H1 (cell line): ENCODE measurements at regions not wholly inside any gene's neighbourhood (a gene's known extent, or its start where the extent isn't known, plus 50 kb on each side); places are given as distances from the start of the nearest gene placed in this dataset.

ENCODE experiments used
- CTCF ChIA-PET: fragments of 300-600 bp; sonication (Branson Sonifier 250); formaldehyde crosslinking; loops from one replicate; lab custom pipeline; 2021; ENCODE audit not compliant: partially characterized antibody; lab: Charles Lee
- POLR2A ChIA-PET: fragments of 300-600 bp; sonication (Branson Sonifier 250); formaldehyde crosslinking; loops from one replicate; lab custom pipeline; 2021; ENCODE audit warnings: inconsistent platforms; ENCODE audit not compliant: partially characterized antibody; lab: Charles Lee
- DNase-seq, 2 experiments: peaks; one replicate each; pipeline versions ENCODE4 v3.0.0 to v3.0.0-alpha.2; 2010 to 2022; ENCODE audit warnings: low spot score in 2 of 2, low read depth in 1 of 2, mixed read lengths in 1 of 2
- FAIRE-seq: peaks from 2 replicates; lab custom pipeline; 2011; peaks lifted over from hg19 to GRCh38; lab: Jason Lieb, UNC
- H2AFZ ChIP-seq: 2 replicates; pipeline ENCODE4 v1.8.1; 2012; ENCODE audit warnings: low read length, inconsistent platforms
- H2AK5ac ChIP-seq: 2 replicates; pipeline ENCODE4 v1.6.1; 2013; ENCODE audit warnings: low read depth, low read length
- H2BK120ac ChIP-seq: replicated peaks from 2 replicates; pipeline ENCODE3; 2013; ENCODE audit warnings: low read depth, low read length, inconsistent platforms
- H2BK12ac ChIP-seq: 2 replicates; pipeline ENCODE4 v1.6.1; 2013; ENCODE audit warnings: low read depth, low read length
- H2BK15ac ChIP-seq: 2 replicates; pipeline ENCODE4 v1.6.1; 2013; ENCODE audit warnings: low read length
- H2BK20ac ChIP-seq: 2 replicates; pipeline ENCODE4 v1.6.1; 2013; ENCODE audit warnings: low read length
- H2BK5ac ChIP-seq: 2 replicates; pipeline ENCODE4 v1.6.1; 2013; ENCODE audit warnings: low read depth, low read length
- H3K14ac ChIP-seq: 2 replicates; pipeline ENCODE4 v1.6.1; 2013; ENCODE audit warnings: inconsistent platforms; ENCODE audit not compliant: insufficient read length
- H3K18ac ChIP-seq: 2 replicates; pipeline ENCODE4 v1.6.1; 2013; ENCODE audit warnings: low read length; ENCODE audit errors: extremely low read depth
- H3K23ac ChIP-seq: 2 replicates; pipeline ENCODE4 v1.6.1; 2013; ENCODE audit warnings: inconsistent platforms; ENCODE audit not compliant: insufficient read length
- H3K23me2 ChIP-seq: 2 replicates; pipeline ENCODE4 v1.6.1; 2013; ENCODE audit warnings: low read depth, low read length
- H3K27ac ChIP-seq: 2 replicates; pipeline ENCODE4 v1.6.1; 2011; ENCODE audit warnings: low read depth, low read length, inconsistent platforms
- H3K27me3 ChIP-seq, 4 experiments: replicated peaks in 1 of 4; 1 replicate in 1 of 4; 2 replicates in 3 of 4; pipeline versions ENCODE4 v1.6.1 to v1.8.1; 2011 to 2013; ENCODE audit warnings: low read length in 3 of 4, mild to moderate bottlenecking in 3 of 4, inconsistent platforms in 2 of 4, mixed read lengths in 2 of 4, moderate library complexity in 1 of 4; ENCODE audit not compliant: control insufficient read depth in 3 of 4, insufficient read depth in 3 of 4; ENCODE audit errors: extremely low read depth in 1 of 4
- H3K36me3 ChIP-seq, 4 experiments: 2 replicates each; pipeline versions ENCODE4 v1.6.1 to v1.8.1; 2011 to 2013; ENCODE audit warnings: mild to moderate bottlenecking in 4 of 4, low read length in 3 of 4, moderate library complexity in 2 of 4, control low read depth in 1 of 4, inconsistent platforms in 1 of 4; ENCODE audit not compliant: insufficient read depth in 4 of 4, control insufficient read depth in 2 of 4
- H3K4ac ChIP-seq: replicated peaks from 2 replicates; pipeline ENCODE3; 2013; ENCODE audit warnings: low read length, low read depth, mixed read lengths, inconsistent platforms; ENCODE audit not compliant: insufficient read length
- H3K4me1 ChIP-seq, 4 experiments: replicated peaks in 1 of 4; 1 replicate in 1 of 4; 2 replicates in 3 of 4; pipeline versions ENCODE4 v1.6.1 to v1.8.1; 2011 to 2013; ENCODE audit warnings: low read length in 3 of 4, inconsistent platforms in 2 of 4, mixed read lengths in 1 of 4; ENCODE audit not compliant: insufficient read depth in 4 of 4, control insufficient read depth in 3 of 4
- H3K4me2 ChIP-seq, 2 experiments: 2 replicates each; pipeline versions ENCODE4 v1.6.1 to v1.8.1; 2011 to 2013; ENCODE audit warnings: low read depth in 2 of 2, low read length in 2 of 2, control low read depth in 1 of 2, inconsistent platforms in 1 of 2, mild to moderate bottlenecking in 1 of 2; ENCODE audit not compliant: insufficient read depth in 1 of 2
- H3K4me3 ChIP-seq, 4 experiments: fragments of 200-600, 300-600 bp in 1 of 4; sonication (generic), shearing (Covaris generic), sonication (Bioruptor Twin) in 1 of 4; 2 replicates each; pipeline versions ENCODE4 v1.5.1 to v1.8.1; 2011 to 2016; ENCODE audit warnings: low read length in 4 of 4, low read depth in 3 of 4, control low read depth in 2 of 4, inconsistent platforms in 2 of 4, mild to moderate bottlenecking in 2 of 4, mixed read lengths in 1 of 4, moderate library complexity in 1 of 4; ENCODE audit not compliant: insufficient read depth in 2 of 4; ENCODE audit errors: extremely low read depth in 1 of 4
- H3K56ac ChIP-seq: replicated peaks from 2 replicates; pipeline ENCODE3; 2013; ENCODE audit warnings: low read depth, mild to moderate bottlenecking, mixed read lengths, low read length, inconsistent platforms; ENCODE audit not compliant: insufficient read length
- H3K79me1 ChIP-seq: 2 replicates; pipeline ENCODE4 v1.6.1; 2013; ENCODE audit warnings: low read depth, low read length, control low read depth
- H3K79me2 ChIP-seq, 2 experiments: 2 replicates each; pipeline versions ENCODE4 v1.6.1 to v1.8.1; 2012 to 2013; ENCODE audit warnings: low read length in 2 of 2, mild to moderate bottlenecking in 2 of 2, inconsistent platforms in 1 of 2; ENCODE audit not compliant: insufficient read depth in 2 of 2, control insufficient read depth in 1 of 2
- H3K9ac ChIP-seq, 4 experiments: replicated peaks in 1 of 4; 1 replicate in 1 of 4; 2 replicates in 3 of 4; pipeline versions ENCODE4 v1.6.1 to v1.8.1; 2011 to 2013; ENCODE audit warnings: low read depth in 3 of 4, low read length in 3 of 4, control low read depth in 2 of 4, mild to moderate bottlenecking in 2 of 4, moderate library complexity in 2 of 4, inconsistent platforms in 1 of 4; ENCODE audit errors: extremely low read depth in 1 of 4
- H3K9me3 ChIP-seq, 2 experiments: 2 replicates each; pipeline versions ENCODE4 v1.6.1 to v1.8.1; 2012 to 2013; ENCODE audit warnings: mild to moderate bottlenecking in 2 of 2, moderate library complexity in 2 of 2, control low read depth in 1 of 2, inconsistent platforms in 1 of 2, low read depth in 1 of 2, low read length in 1 of 2, mixed read lengths in 1 of 2; ENCODE audit not compliant: insufficient read depth in 2 of 2
- H4K20me1 ChIP-seq, 2 experiments: replicated peaks in 1 of 2; 2 replicates each; pipeline versions ENCODE3 to v1.8.1; 2011 to 2013; ENCODE audit warnings: inconsistent platforms in 2 of 2, low read length in 2 of 2, mild to moderate bottlenecking in 1 of 2; ENCODE audit not compliant: insufficient read depth in 2 of 2, control insufficient read depth in 1 of 2
- H4K5ac ChIP-seq: 2 replicates; pipeline ENCODE4 v1.6.1; 2013; ENCODE audit warnings: low read length, low read depth, mixed read lengths, inconsistent platforms; ENCODE audit not compliant: insufficient read length
- H4K8ac ChIP-seq: 2 replicates; pipeline ENCODE4 v1.8.0; 2013; ENCODE audit warnings: mild to moderate bottlenecking, moderate library complexity, low read length, inconsistent platforms; ENCODE audit not compliant: insufficient read depth; ENCODE audit errors: extremely low read depth
- H4K91ac ChIP-seq: replicated peaks from 2 replicates; pipeline ENCODE3; 2013; ENCODE audit warnings: low read length, mixed read lengths, inconsistent platforms; ENCODE audit not compliant: insufficient read length
- KDM1A ChIP-seq: fragments of 200-600, 300-600 bp; sonication (generic); IDR thresholded peaks from 2 replicates; pipeline ENCODE4 v1.7.1; 2016; ENCODE audit warnings: mild to moderate bottlenecking, low read length, borderline replicate concordance
- RAD21 ChIP-seq, 2 experiments: IDR thresholded peaks in 1 of 2; conservative IDR thresholded peaks in 1 of 2; 2 replicates each; pipeline ENCODE4 v1.6.1; 2011; ENCODE audit warnings: low read depth in 2 of 2, low read length in 2 of 2, improper control_type of control experiment in 1 of 2, inconsistent platforms in 1 of 2, mild to moderate bottlenecking in 1 of 2, moderate library complexity in 1 of 2
- SIN3A ChIP-seq, 2 experiments: IDR thresholded peaks in 1 of 2; conservative IDR thresholded peaks in 1 of 2; 2 replicates each; pipeline ENCODE4 v1.6.1; 2011 to 2012; ENCODE audit warnings: low read length in 2 of 2, improper control_type of control experiment in 1 of 2, low read depth in 1 of 2, mild to moderate bottlenecking in 1 of 2
- SRF ChIP-seq: IDR thresholded peaks from 2 replicates; pipeline ENCODE4 v1.6.1; 2011; ENCODE audit warnings: mild to moderate bottlenecking, low read depth, low read length, moderate library complexity
- TCF12 ChIP-seq: IDR thresholded peaks from 2 replicates; pipeline ENCODE4 v1.6.1; 2011; ENCODE audit warnings: low read depth, mild to moderate bottlenecking, low read length
- WGBS, 2 experiments: shearing (Covaris generic) in 1 of 2; methylation state at CpG; one replicate each; pipeline versions ENCODE4 v1.1.6 to v1.1.7; 2013 to 2015; ENCODE audit warnings: low lambda C conversion rate in 2 of 2, mixed read lengths in 2 of 2, inconsistent platforms in 1 of 2, low coverage in 1 of 2, missing lambda C conversion rate in 1 of 2; ENCODE audit not compliant: insufficient replicate concordance in 2 of 2, insufficient coverage in 1 of 2, insufficient read length in 1 of 2; ENCODE audit errors: extremely low coverage in 1 of 2, missing lambda C conversion rate in 1 of 2; 5-methylcytosine and 5-hydroxymethylcytosine counted together
- TF ChIP-seq, protein P1 (sequence below), 3 experiments: IDR thresholded peaks; 1 replicate in 2 of 3; 2 replicates in 1 of 3; pipeline versions ENCODE4 v1.5.1 to v1.6.1; 2011; ENCODE audit warnings: low read length in 3 of 3, mild to moderate bottlenecking in 3 of 3, inconsistent platforms in 2 of 3, low read depth in 1 of 3, moderate library complexity in 1 of 3; ENCODE audit not compliant: insufficient read depth in 1 of 3; ENCODE audit errors: control extremely low read depth in 1 of 3
- TF ChIP-seq, protein P2 (sequence below): IDR thresholded peaks from 2 replicates; pipeline ENCODE4 v1.6.1; 2012; ENCODE audit warnings: inconsistent platforms
- TF ChIP-seq, protein P3 (sequence below): IDR thresholded peaks from 2 replicates; pipeline ENCODE4 v1.6.1; 2011; ENCODE audit warnings: low read depth, mild to moderate bottlenecking, low read length; ENCODE audit not compliant: insufficient read depth

DNA sequence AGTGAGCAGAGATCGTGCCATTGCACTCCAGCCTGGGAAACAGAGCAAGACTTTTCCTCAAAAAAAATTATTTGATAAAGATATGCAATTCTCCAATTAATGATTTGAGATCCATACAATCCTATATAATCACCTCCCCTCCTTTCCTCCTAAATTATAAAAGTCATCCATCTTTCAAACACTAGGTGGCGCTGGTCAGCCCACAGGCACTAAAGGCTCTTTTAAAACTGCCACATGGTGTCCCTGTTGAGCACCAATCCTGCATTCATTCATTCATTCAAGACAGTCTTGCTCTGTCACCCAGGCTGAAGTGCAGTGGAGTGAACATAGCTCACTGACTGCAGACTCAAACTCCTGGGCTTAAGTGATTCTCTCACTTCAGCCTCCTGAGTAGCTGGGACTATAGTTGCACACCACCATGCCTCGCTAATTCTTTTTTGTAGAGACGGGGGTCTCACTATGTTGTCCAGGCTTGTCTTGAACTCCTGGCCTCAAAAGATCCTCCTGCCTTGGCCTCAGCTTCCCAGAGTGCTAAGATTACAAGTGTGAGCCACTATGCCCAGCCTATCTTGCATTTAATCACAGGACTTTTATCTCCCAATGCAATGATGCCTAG lies 58.7 kb upstream of the SLC2A12 start:
- H4K20me1 ChIP-seq, result no peaks in the 10 kb centered on the region
- H2BK5ac ChIP-seq, result no peak overlapping the region
- H2BK15ac ChIP-seq, result no peak overlapping the region
- H2AFZ ChIP-seq, result no peak overlapping the region
- no peak overlapping the region for H2BK20ac ChIP-seq
- no peak overlapping the region for H3K4ac ChIP-seq
- H2BK12ac ChIP-seq, result no peak overlapping the region
- no peak overlapping the region for H3K14ac ChIP-seq
- no peaks in the 10 kb centered on the region for H3K79me2 ChIP-seq
- WGBS, 2 experiments, result 59% methylated on average over 4 of the region's 4 CpGs; no CpG with 5 or more reads in 1 of the 2 experiments
- H4K5ac ChIP-seq, result no peak overlapping the region
- DNase-seq (no peak), FAIRE-seq (peak; percentile 57)
- H3K9me3 ChIP-seq, result no peaks in the 10 kb centered on the region
- H3K56ac ChIP-seq, result no peak overlapping the region
- ChIA-PET CTCF (interaction anchor here (0.6 to 9.3 kb wide), 41 partner anchors 10 to 1069 kb away, joined by 3 to 116 read pairs (median 3); no protein-coding TSS in a partner anchor), POLR2A (interaction anchor here (0.8 kb wide), 1 partner anchor 8 kb away, joined by 3 read pairs; no protein-coding TSS in a partner anchor)
- H3K79me1 ChIP-seq, result no peaks in the 10 kb centered on the region
- no peak overlapping the region for H3K23ac ChIP-seq
- no peak overlapping the region for H3K4me2 ChIP-seq
- no peak overlapping the region for H2BK120ac ChIP-seq
- H3K23me2 ChIP-seq, result no peaks in the 10 kb centered on the region
- no peak overlapping the region for H4K8ac ChIP-seq
- no peaks in the 10 kb centered on the region for H3K4me1 ChIP-seq
- H3K18ac ChIP-seq, result no peak overlapping the region
- no peaks in the 10 kb centered on the region for H3K27me3 ChIP-seq
- H3K4me3 ChIP-seq, result no peak overlapping the region
- H2AK5ac ChIP-seq, result no peak overlapping the region
- no peak overlapping the region for H3K27ac ChIP-seq
- H4K91ac ChIP-seq, result no peak overlapping the region
- H3K9ac ChIP-seq, result no peak overlapping the region
- H3K36me3 ChIP-seq, result no peaks in the 10 kb centered on the region
- TF ChIP-seq TCF12 (no peak), KDM1A (peak; percentile 90; the same call in 1 of the 2 replicates), RAD21 (IDR thresholded peaks at IDR 0.05 in 1 of 2, conservative IDR thresholded peaks at IDR 0.05 in 1 of 2; ENCODE audit: low read depth in 2 of 2, low read length in 2 of 2) (peak; percentile 60 to 69), SIN3A (conservative IDR thresholded peaks at IDR 0.05 in 1 of 2, IDR thresholded peaks at IDR 0.05 in 1 of 2; ENCODE audit: low read depth in 1 of 2, low read length in 2 of 2) (0 out of 4 replicates have a peak, but pooled peaks of 1 of the 2 experiments have one; percentile 27), SRF (no peak)
- TF ChIP-seq, protein P1, sequence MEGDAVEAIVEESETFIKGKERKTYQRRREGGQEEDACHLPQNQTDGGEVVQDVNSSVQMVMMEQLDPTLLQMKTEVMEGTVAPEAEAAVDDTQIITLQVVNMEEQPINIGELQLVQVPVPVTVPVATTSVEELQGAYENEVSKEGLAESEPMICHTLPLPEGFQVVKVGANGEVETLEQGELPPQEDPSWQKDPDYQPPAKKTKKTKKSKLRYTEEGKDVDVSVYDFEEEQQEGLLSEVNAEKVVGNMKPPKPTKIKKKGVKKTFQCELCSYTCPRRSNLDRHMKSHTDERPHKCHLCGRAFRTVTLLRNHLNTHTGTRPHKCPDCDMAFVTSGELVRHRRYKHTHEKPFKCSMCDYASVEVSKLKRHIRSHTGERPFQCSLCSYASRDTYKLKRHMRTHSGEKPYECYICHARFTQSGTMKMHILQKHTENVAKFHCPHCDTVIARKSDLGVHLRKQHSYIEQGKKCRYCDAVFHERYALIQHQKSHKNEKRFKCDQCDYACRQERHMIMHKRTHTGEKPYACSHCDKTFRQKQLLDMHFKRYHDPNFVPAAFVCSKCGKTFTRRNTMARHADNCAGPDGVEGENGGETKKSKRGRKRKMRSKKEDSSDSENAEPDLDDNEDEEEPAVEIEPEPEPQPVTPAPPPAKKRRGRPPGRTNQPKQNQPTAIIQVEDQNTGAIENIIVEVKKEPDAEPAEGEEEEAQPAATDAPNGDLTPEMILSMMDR (IDR thresholded peaks at IDR 0.05; ENCODE audit: control extremely low read depth in 1 of 3, insufficient read depth in 1 of 3, low read depth in 1 of 3, low read length in 3 of 3), result peak; percentile 59 to 100 (median 96)
- TF ChIP-seq, protein P2, sequence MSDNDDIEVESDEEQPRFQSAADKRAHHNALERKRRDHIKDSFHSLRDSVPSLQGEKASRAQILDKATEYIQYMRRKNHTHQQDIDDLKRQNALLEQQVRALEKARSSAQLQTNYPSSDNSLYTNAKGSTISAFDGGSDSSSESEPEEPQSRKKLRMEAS, result no peak
- TF ChIP-seq, protein P3, sequence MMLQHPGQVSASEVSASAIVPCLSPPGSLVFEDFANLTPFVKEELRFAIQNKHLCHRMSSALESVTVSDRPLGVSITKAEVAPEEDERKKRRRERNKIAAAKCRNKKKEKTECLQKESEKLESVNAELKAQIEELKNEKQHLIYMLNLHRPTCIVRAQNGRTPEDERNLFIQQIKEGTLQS, result peak; percentile 48; the same call in 1 of the 2 replicates
